ENCODE measurements at regions not wholly inside any gene's neighbourhood (a gene's known extent, or its start where the extent isn't known, plus 50 kb on each side); places are given as distances from the start of the nearest gene placed in this dataset.

DNA sequence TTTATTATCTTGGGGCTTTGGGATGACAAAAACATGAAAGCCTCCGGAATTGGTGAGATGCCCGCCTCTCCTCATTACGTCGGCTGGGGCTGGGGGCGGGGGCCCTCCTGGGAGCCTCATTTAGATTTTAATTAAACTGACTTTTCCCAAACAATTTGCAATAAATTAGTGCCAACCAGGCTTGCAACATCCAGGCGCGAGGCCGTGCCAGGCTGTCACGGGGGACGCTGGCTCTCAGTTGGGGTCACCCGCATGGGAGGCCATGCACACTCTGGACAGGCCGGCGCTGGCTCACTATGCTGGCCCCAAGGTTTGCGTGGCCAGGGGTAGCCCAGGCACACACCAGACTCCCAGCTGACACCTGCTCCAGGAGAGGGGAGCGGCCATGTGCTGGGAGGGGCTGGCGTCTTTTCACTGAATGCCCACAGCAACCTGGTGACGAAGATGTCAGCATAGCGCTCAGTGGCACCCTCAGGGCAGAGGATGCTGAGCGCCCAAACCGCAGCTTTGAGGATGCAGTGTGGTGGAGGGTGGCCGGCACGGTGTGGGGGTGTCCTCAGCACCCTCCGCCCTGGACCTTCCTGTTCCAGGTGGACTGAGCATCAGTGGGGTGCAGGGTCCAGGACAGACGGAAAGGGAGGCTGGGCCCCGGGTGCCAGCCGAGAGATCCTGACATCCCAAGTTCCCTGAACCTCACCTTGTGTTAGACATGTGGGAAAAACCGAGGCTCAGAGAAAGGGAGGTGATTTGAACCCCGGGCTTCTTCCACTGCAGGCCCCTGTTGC is 190.8 kb upstream of the C14orf180 start:
- Mint-ChIP-seq H3K9me3 (no peaks in the 10 kb centered on the region), H3K36me3 (ENCODE audit: low read depth) (no peaks in the 10 kb centered on the region), H3K27me3 (no peaks in the 10 kb centered on the region), H3K4me1 (ENCODE audit: low read depth) (peaks cover 51% of the 10 kb centered on the region), H3K27ac (peak overlapping the region; percentile 87), H3K4me3 (no peak overlapping the region)
- no peaks in the 10 kb centered on the region for H3K9me3 ChIP-seq (ENCODE audit: control insufficient read depth in 1 of 2, insufficient read depth in 1 of 2, low read length in 2 of 2)
- H3K27ac ChIP-seq (ENCODE audit: low read depth in 1 of 2, low read length in 2 of 2), result peak overlapping the region; percentile 52 to 72
- intact Hi-C loops (cut with DNase I, micrococcal nuclease), result no loop called here
- ATAC-seq (ENCODE audit: poor library complexity), result no peak
- H3K27me3 ChIP-seq (ENCODE audit: control insufficient read depth in 1 of 2, insufficient read depth in 2 of 2, low read length in 2 of 2), result no peaks in the 10 kb centered on the region
- no peaks in the 10 kb centered on the region for H3K36me3 ChIP-seq (ENCODE audit: insufficient read depth, low read length)
- peaks cover 53% of the 10 kb centered on the region for H3K4me1 ChIP-seq (ENCODE audit: insufficient read depth, low read length)
- no peak overlapping the region for H3K4me3 ChIP-seq (ENCODE audit: low read length)
- CTCF ChIA-PET, result no interaction called here
- POLR2A ChIA-PET, result interaction anchor here (1.0 kb wide), 1 partner anchor 10 kb away, joined by 3 read pairs; no protein-coding TSS in a partner anchor
- DNase-seq, result peak in 3 of 14 experiments; percentile 1 to 29 (median 18)
- TF ChIP-seq, protein P1, sequence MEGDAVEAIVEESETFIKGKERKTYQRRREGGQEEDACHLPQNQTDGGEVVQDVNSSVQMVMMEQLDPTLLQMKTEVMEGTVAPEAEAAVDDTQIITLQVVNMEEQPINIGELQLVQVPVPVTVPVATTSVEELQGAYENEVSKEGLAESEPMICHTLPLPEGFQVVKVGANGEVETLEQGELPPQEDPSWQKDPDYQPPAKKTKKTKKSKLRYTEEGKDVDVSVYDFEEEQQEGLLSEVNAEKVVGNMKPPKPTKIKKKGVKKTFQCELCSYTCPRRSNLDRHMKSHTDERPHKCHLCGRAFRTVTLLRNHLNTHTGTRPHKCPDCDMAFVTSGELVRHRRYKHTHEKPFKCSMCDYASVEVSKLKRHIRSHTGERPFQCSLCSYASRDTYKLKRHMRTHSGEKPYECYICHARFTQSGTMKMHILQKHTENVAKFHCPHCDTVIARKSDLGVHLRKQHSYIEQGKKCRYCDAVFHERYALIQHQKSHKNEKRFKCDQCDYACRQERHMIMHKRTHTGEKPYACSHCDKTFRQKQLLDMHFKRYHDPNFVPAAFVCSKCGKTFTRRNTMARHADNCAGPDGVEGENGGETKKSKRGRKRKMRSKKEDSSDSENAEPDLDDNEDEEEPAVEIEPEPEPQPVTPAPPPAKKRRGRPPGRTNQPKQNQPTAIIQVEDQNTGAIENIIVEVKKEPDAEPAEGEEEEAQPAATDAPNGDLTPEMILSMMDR (IDR thresholded peaks at IDR 0.05), result no peak

DNA sequence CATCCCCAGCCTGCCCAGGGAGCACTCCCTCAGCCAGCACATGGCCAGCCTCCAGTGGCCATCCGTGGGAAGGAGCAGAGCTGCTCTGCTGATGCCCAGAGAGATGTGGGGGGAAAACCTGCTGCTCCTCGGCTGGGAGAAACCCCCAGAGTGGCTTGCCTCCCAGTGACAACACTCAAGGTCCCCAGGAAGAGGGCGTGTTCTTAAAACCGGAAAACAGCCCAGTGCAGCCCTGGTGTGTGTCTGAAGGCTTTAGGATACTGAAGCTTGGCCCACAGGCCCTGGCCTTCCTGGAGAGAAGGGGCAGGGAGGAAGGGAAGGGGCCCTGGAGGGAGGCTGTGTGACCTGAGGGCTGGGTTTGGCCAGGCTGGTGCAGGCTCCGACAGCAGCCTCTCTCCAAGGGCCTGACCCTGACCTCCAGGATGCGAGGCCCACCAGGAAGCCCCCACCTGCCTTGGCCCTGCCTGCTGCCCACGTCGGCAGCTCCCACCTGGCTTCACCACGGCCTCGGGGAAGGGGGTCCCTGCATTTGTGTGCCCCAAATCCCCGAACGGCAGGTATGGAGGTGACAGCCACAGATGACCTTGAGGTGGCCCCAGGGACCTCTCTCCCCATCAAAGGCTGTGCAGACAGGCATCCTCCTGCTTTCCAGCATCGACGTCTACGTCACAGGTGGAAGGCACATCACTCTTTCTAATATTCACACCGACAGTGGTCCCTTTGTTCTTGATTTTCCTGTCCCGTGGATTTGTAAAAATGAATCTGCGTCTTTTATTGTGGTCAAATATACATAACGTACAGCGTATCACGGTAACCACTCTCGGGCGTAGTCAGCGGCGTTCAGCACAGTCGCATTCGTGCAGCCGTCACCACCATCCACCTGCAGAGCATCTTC is 190.0 kb upstream of the C14orf180 start:
- H3K36me3 ChIP-seq (ENCODE audit: insufficient read depth, low read length), result no peaks in the 10 kb centered on the region
- Mint-ChIP-seq H3K4me3 (peak overlapping the region; percentile 54), H3K27ac (peak overlapping the region; percentile 87), H3K4me1 (ENCODE audit: low read depth) (peaks cover 53% of the 10 kb centered on the region), H3K36me3 (ENCODE audit: low read depth) (peaks cover 4% of the 10 kb centered on the region), H3K9me3 (no peaks in the 10 kb centered on the region), H3K27me3 (no peaks in the 10 kb centered on the region)
- H3K4me1 ChIP-seq (ENCODE audit: insufficient read depth, low read length), result peaks cover 62% of the 10 kb centered on the region
- H3K27ac ChIP-seq (ENCODE audit: low read depth in 1 of 2, low read length in 2 of 2), result peak overlapping the region; percentile 52 to 72
- CTCF ChIA-PET, result no interaction called here
- peak overlapping the region; percentile 19 for H3K4me3 ChIP-seq (ENCODE audit: low read length)
- H3K9me3 ChIP-seq (ENCODE audit: control insufficient read depth in 1 of 2, insufficient read depth in 1 of 2, low read length in 2 of 2), result no peaks in the 10 kb centered on the region
- no peaks in the 10 kb centered on the region for H3K27me3 ChIP-seq (ENCODE audit: control insufficient read depth in 1 of 2, insufficient read depth in 2 of 2, low read length in 2 of 2)
- intact Hi-C loops (cut with DNase I, micrococcal nuclease), result no loop called here
- DNase-seq (peak in 9 of 14 experiments; percentile 20 to 86 (median 60)), ATAC-seq (ENCODE audit: poor library complexity) (peak; percentile 74)
- TF ChIP-seq, protein P1 (IDR thresholded peaks at IDR 0.05), result no peak
- POLR2A ChIA-PET, result interaction anchor here (1.0 kb wide), 2 partner anchors 10 to 15 kb away, joined by 3 read pairs; no protein-coding TSS in a partner anchor

DNA sequence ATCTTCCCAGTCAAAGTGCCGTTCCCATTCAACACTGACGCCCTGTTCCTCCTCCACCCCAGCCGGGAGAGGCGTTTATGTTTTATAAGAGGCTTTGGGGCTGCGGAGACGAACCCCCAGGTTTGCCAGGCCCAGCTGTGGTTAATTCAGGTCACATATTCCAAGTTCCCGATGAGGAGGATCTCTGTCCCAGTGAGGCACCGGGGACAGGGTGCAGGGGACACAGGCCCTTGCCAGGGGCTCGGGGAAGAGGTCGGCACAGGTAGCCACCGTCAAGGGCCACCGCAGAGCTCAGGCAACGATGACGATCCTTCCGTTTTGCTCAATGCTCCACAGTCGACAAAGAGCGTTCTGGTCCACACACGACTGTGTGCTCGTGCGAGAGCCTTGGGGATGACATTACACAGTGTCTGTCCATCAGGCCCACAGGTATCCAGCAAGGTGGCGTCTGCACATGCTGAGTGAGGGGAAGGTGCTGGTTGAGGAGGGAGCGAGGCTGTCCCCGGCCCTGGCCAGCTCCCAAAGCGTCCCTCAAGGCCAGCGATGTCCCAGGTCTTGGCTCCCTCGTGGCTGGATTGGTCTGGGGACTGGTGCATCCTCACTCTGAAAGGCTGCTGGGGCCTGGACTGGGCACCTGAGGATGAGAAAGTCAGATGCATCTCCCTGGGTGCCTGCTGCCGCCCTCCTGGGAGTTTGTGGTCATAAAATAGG is 189.2 kb upstream of the C14orf180 start:
- TF ChIP-seq, protein P1 (IDR thresholded peaks at IDR 0.05), result no peak
- Histone ChIP-seq H3K4me3 (ENCODE audit: low read length) (no peak overlapping the region), H3K36me3 (ENCODE audit: insufficient read depth, low read length) (no peaks in the 10 kb centered on the region), H3K27me3 (ENCODE audit: control insufficient read depth in 1 of 2, insufficient read depth in 2 of 2, low read length in 2 of 2) (no peaks in the 10 kb centered on the region), H3K27ac (ENCODE audit: low read depth in 1 of 2, low read length in 2 of 2) (peak overlapping the region; percentile 52 to 72), H3K4me1 (ENCODE audit: insufficient read depth, low read length) (peaks cover 70% of the 10 kb centered on the region), H3K9me3 (ENCODE audit: control insufficient read depth in 1 of 2, insufficient read depth in 1 of 2, low read length in 2 of 2) (no peaks in the 10 kb centered on the region)
- DNase-seq (peak in 2 of 14 experiments; percentile 0 to 27), ATAC-seq (ENCODE audit: poor library complexity) (no peak)
- Mint-ChIP-seq H3K9me3 (no peaks in the 10 kb centered on the region), H3K4me3 (peak overlapping the region; percentile 54), H3K27me3 (no peaks in the 10 kb centered on the region), H3K36me3 (ENCODE audit: low read depth) (peaks cover 4% of the 10 kb centered on the region), H3K27ac (peak overlapping the region; percentile 87), H3K4me1 (ENCODE audit: low read depth) (peaks cover 60% of the 10 kb centered on the region)
- ChIA-PET POLR2A (interaction anchor here (1.0 kb wide), 1 partner anchor 16 kb away, joined by 3 read pairs; no protein-coding TSS in a partner anchor), CTCF (no interaction called here)
- intact Hi-C loops (cut with DNase I, micrococcal nuclease), result no loop called here
